Thoracic aorta (tissue), 2 donors: ENCODE measurements at regions not wholly inside any gene's neighbourhood (a gene's known extent, or its start where the extent isn't known, plus 50 kb on each side); places are given as distances from the start of the nearest gene placed in this dataset.
A peak's percentile ranks its signal among the peaks of the same experiment; 100 is the strongest.

Source experiments
- ATAC-seq: fragments of 150-250 bp; one replicate; pipeline ENCODE4 v1.8.0; 2017; ENCODE audit warnings: low read depth; ENCODE audit not compliant: insufficient number of reproducible peaks, low FRiP score
- DNase-seq: peaks from one replicate; pipeline ENCODE4 v3.0.0-alpha.2; 2020; ENCODE audit warnings: low spot score
- H3K27ac ChIP-seq, 2 donors: fragments of 200-600 bp; sonication (generic); 1 replicate in 1 of 2; 2 replicates in 1 of 2; pipeline ENCODE4 v1.5.1; 2016; ENCODE audit warnings: mild to moderate bottlenecking in 2 of 2, moderate library complexity in 2 of 2
- H3K27me3 ChIP-seq: fragments of 200-600 bp; sonication (generic); replicated peaks from 2 replicates; pipeline ENCODE4 v1.6.0; 2016; ENCODE audit warnings: mild to moderate bottlenecking; ENCODE audit not compliant: insufficient read depth
- H3K36me3 ChIP-seq: fragments of 200-600 bp; sonication (generic); one replicate; pipeline ENCODE4 v1.5.1; 2016
- H3K4me1 ChIP-seq, 2 donors: fragments of 200-600 bp; sonication (generic); 1 replicate in 1 of 2; 2 replicates in 1 of 2; pipeline versions ENCODE4 v1.5.1 to v1.6.0; 2016; ENCODE audit warnings: low read depth in 2 of 2, mild to moderate bottlenecking in 1 of 2; ENCODE audit not compliant: control insufficient read depth in 1 of 2
- H3K4me3 ChIP-seq: fragments of 200-600 bp; sonication (generic); 2 replicates; pipeline ENCODE4 v1.5.1; 2016; ENCODE audit warnings: mild to moderate bottlenecking
- H3K9me3 ChIP-seq: fragments of 200-600 bp; sonication (generic); 2 replicates; pipeline ENCODE4 v1.5.1; 2016
- CTCF ChIP-seq: fragments of 200-600 bp; sonication (generic); IDR thresholded peaks from one replicate; pipeline ENCODE4 v1.5.1; 2019; ENCODE audit warnings: antibody characterized with exemption

GRCh38 chr13:50080911-50081678 lies 65.9 kb downstream of the KCNRG start:
- Histone ChIP-seq H3K4me3 (peak overlapping the region; percentile 98), H3K9me3 (no peaks in the 10 kb centered on the region), H3K27me3 (no peaks in the 10 kb centered on the region), H3K27ac (peak overlapping the region; percentile 87 to 92), H3K4me1 (peaks cover 5 to 29% of the 10 kb centered on the region in 2 donors), H3K36me3 (no peaks in the 10 kb centered on the region)
- DNase-seq (no peak), ATAC-seq (peak; percentile 24)
- no peak for TF ChIP-seq CTCF

- H3K27ac ChIP-seq, result peak overlapping the region; percentile 87 to 92
- peak overlapping the region; percentile 98 for H3K4me3 ChIP-seq
- H3K27me3 ChIP-seq, result no peaks in the 10 kb centered on the region
- no peaks in the 10 kb centered on the region for H3K9me3 ChIP-seq
- no peaks in the 10 kb centered on the region for H3K36me3 ChIP-seq
- H3K4me1 ChIP-seq, result peaks cover 5 to 23% of the 10 kb centered on the region in 2 donors
- DNase-seq (peak; percentile 92), ATAC-seq (peak; percentile 97)
- no peak for TF ChIP-seq CTCF
These were observed 66.6 kb downstream of the KCNRG start for GRCh38 chr13:50081679-50082425.

GRCh38 chr13:50082426-50083281 lies 67.4 kb downstream of the KCNRG start:
- Histone ChIP-seq H3K27me3 (no peaks in the 10 kb centered on the region), H3K4me1 (peaks cover 5 to 19% of the 10 kb centered on the region in 2 donors), H3K27ac (peak overlapping the region in 1 of 2 donors; percentile 51), H3K9me3 (no peaks in the 10 kb centered on the region), H3K4me3 (peak overlapping the region; percentile 98), H3K36me3 (no peaks in the 10 kb centered on the region)
- DNase-seq (no peak), ATAC-seq (no peak)
- TF ChIP-seq CTCF, result no peak

GRCh38 chr13:50085063-50085462 lies 69.8 kb downstream of the KCNRG start:
- Histone ChIP-seq H3K27me3 (no peaks in the 10 kb centered on the region), H3K36me3 (no peaks in the 10 kb centered on the region), H3K27ac (no peak overlapping the region), H3K4me1 (peaks cover 5 to 19% of the 10 kb centered on the region in 2 donors), H3K4me3 (peak overlapping the region; percentile 62), H3K9me3 (no peaks in the 10 kb centered on the region)
- no peak for ATAC-seq
- DNase-seq, result no peak
- TF ChIP-seq CTCF, result peak; percentile 69
